Psoas muscle (tissue), 7 donors: ENCODE measurements at regions not wholly inside any gene's neighbourhood (a gene's known extent, or its start where the extent isn't known, plus 50 kb on each side); places are given as distances from the start of the nearest gene placed in this dataset.
"Not testable (repeated sequence)": the region's sequence is repeated elsewhere in the genome, so short reads cannot be mapped to it uniquely, and the experiment has no call there.

Source experiments
- ATAC-seq, 4 donors: fragments of 200-7000 bp; cut with Tn5 transposase; one replicate each; pipeline ENCODE4 v1.9.1; 2020; ENCODE audit warnings: moderate library complexity in 3 of 4, mild to moderate bottlenecking in 2 of 4
- DNase-seq, 2 donors: peaks; one replicate each; pipeline ENCODE4 v3.0.0-alpha.2; 2020
- H3K27ac ChIP-seq: fragments of 200-600 bp; one replicate; pipeline ENCODE4 v1.8.0; 2022
- H3K27me3 ChIP-seq, 3 donors: fragments of 200-600 bp in 1 of 3; one replicate each; pipeline versions ENCODE4 v1.6.1 to v1.8.0; 2013 to 2022; ENCODE audit warnings: low read length in 2 of 3, mild to moderate bottlenecking in 2 of 3, moderate library complexity in 1 of 3; ENCODE audit not compliant: insufficient read depth in 3 of 3
- H3K36me3 ChIP-seq, 2 donors: fragments of 200-600 bp in 1 of 2; one replicate each; pipeline versions ENCODE4 v1.6.1 to v1.8.0; 2013 to 2022; ENCODE audit warnings: low read depth in 1 of 2, mild to moderate bottlenecking in 1 of 2, moderate library complexity in 1 of 2; ENCODE audit not compliant: insufficient read depth in 1 of 2
- H3K4me1 ChIP-seq: fragments of 200-600 bp; one replicate; pipeline ENCODE4 v1.8.0; 2022
- H3K4me3 ChIP-seq: fragments of 200-600 bp; one replicate; pipeline ENCODE4 v1.8.0; 2022; ENCODE audit warnings: mild to moderate bottlenecking
- H3K9me3 ChIP-seq: fragments of 200-600 bp; one replicate; pipeline ENCODE4 v1.8.0; 2022
- CTCF ChIP-seq: fragments of 200-600 bp; IDR thresholded peaks from one replicate; pipeline ENCODE4 v1.8.0; 2022; ENCODE audit warnings: antibody characterized with exemption
- WGBS, 3 donors: extraction: QIAGEN DNeasy Blood & Tissue Kit; methylation state at CpG; one replicate each; pipeline versions ENCODE4 v1.1.6 to v1.1.7; 2013; 5-methylcytosine and 5-hydroxymethylcytosine counted together
- intact Hi-C, 2 donors: fragments of 100-400 bp; cut with DNase I; formaldehyde crosslinking; loops; one replicate each; pipeline versions ENCODE4 v1.11.0 to v1.14.2; 2022
- donor health status: healthy with polysubstance abuse.
- donor health status: DM: no; HTN: no; CAD: no; lungs with moderate emphysema.
- donor health status: Bipolar disorder and iron deficiency.
- donor health status: healthy.
- donor health status: DM: yes; HTN: yes; CAD: no.
- donor health status: DM: no; HTN: no; CAD: no.
- donor health status: DM: yes; HTN: yes; CAD: no.

GRCh38 chr9:65466911-65467734, 182.1 kb upstream of the FOXD4L5 start:
- ATAC-seq, H3K4me1 ChIP-seq, H3K27me3 ChIP-seq, H3K9me3 ChIP-seq, DNase-seq, H3K4me3 ChIP-seq, intact Hi-C loops, H3K36me3 ChIP-seq, H3K27ac ChIP-seq: not testable (repeated sequence)
- 92 to 95% (median 94%) methylated on average over 51 to 54 of the region's 55 CpGs for WGBS, 3 donors

- H3K27me3 ChIP-seq, DNase-seq, intact Hi-C loops, H3K36me3 ChIP-seq, H3K27ac ChIP-seq, ATAC-seq, H3K4me1 ChIP-seq, H3K9me3 ChIP-seq, H3K4me3 ChIP-seq: not testable (repeated sequence)
- WGBS, 3 donors = 88 to 90% (median 90%) methylated on average over 17 of the region's 17 CpGs
These were observed 180.4 kb upstream of the FOXD4L5 start for GRCh38 chr9:65465246-65465895.

GRCh38 chr9:65462476-65462875, 177.5 kb upstream of the FOXD4L5 start:
- ATAC-seq, H3K36me3 ChIP-seq, DNase-seq, H3K4me1 ChIP-seq, H3K27me3 ChIP-seq, H3K4me3 ChIP-seq, H3K9me3 ChIP-seq, intact Hi-C loops, H3K27ac ChIP-seq: not testable (repeated sequence)
- 79 to 85% (median 80%) methylated on average over 15 of the region's 15 CpGs for WGBS, 3 donors

GRCh38 chr9:65459756-65460320, 174.8 kb upstream of the FOXD4L5 start:
- Histone ChIP-seq H3K9me3 (no peaks in the 10 kb centered on the region), H3K36me3 (no peaks in the 10 kb centered on the region), H3K27ac (no peak overlapping the region), H3K27me3 (no peaks in the 10 kb centered on the region), H3K4me1 (no peaks in the 10 kb centered on the region), H3K4me3 (no peak overlapping the region)
- no peak for TF ChIP-seq CTCF
- DNase-seq (no peak), ATAC-seq (no peak)
- intact Hi-C loops = no loop called here
- WGBS, 3 donors = 83 to 88% (median 84%) methylated on average over 11 of the region's 11 CpGs

- TF ChIP-seq CTCF = no peak
- Histone ChIP-seq H3K9me3 (no peaks in the 10 kb centered on the region), H3K27me3 (no peaks in the 10 kb centered on the region), H3K36me3 (no peaks in the 10 kb centered on the region), H3K4me1 (no peaks in the 10 kb centered on the region), H3K27ac (no peak overlapping the region), H3K4me3 (no peak overlapping the region)
- no peak for DNase-seq
- intact Hi-C loops = no loop called here
- ATAC-seq = no peak
- 85 to 90% (median 88%) methylated on average over 7 to 10 of the region's 10 CpGs for WGBS, 3 donors
These were observed 174.0 kb upstream of the FOXD4L5 start for GRCh38 chr9:65458992-65459391.

GRCh38 chr9:65458465-65458864, 173.5 kb upstream of the FOXD4L5 start:
- Histone ChIP-seq H3K27me3 (no peaks in the 10 kb centered on the region), H3K4me3 (no peak overlapping the region), H3K9me3 (no peaks in the 10 kb centered on the region), H3K27ac (no peak overlapping the region), H3K4me1 (no peaks in the 10 kb centered on the region), H3K36me3 (no peaks in the 10 kb centered on the region)
- ATAC-seq = no peak
- DNase-seq = no peak
- 90 to 93% (median 90%) methylated on average over 20 of the region's 20 CpGs for WGBS, 3 donors
- no peak for TF ChIP-seq CTCF
- intact Hi-C loops = no loop called here

- H3K4me3 ChIP-seq, H3K27me3 ChIP-seq, H3K4me1 ChIP-seq, ATAC-seq, intact Hi-C loops, H3K9me3 ChIP-seq, DNase-seq, H3K27ac ChIP-seq, H3K36me3 ChIP-seq: not testable (repeated sequence)
- WGBS, 3 donors = 87 to 95% (median 91%) methylated on average over 18 of the region's 18 CpGs
These were observed 172.0 kb upstream of the FOXD4L5 start for GRCh38 chr9:65456991-65457390.

- H3K36me3 ChIP-seq, H3K27me3 ChIP-seq, H3K27ac ChIP-seq, H3K4me3 ChIP-seq, intact Hi-C loops, H3K4me1 ChIP-seq, ATAC-seq, DNase-seq, H3K9me3 ChIP-seq: not testable (repeated sequence)
- WGBS, 3 donors = 61 to 79% (median 70%) methylated on average over 13 to 18 of the region's 18 CpGs
These were observed 171.0 kb upstream of the FOXD4L5 start for GRCh38 chr9:65455751-65456647.
